Skeletal muscle satellite cell (primary cell): ENCODE measurements at regions not wholly inside any gene's neighbourhood (a gene's known extent, or its start where the extent isn't known, plus 50 kb on each side); places are given as distances from the start of the nearest gene placed in this dataset.

Experiments
- H3K27me3 ChIP-seq: 2 replicates; pipeline ENCODE4 v1.7.0; 2013; ENCODE audit warnings: low read length; ENCODE audit not compliant: control insufficient read depth, insufficient read depth
- H3K36me3 ChIP-seq: 2 replicates; pipeline ENCODE4 v1.7.0; 2013; ENCODE audit warnings: mild to moderate bottlenecking, control low read depth, low read length; ENCODE audit not compliant: insufficient read depth
- H3K4me1 ChIP-seq: 2 replicates; pipeline ENCODE4 v1.7.0; 2013; ENCODE audit warnings: low read length; ENCODE audit not compliant: control insufficient read depth, insufficient read depth
- H3K4me2 ChIP-seq: 2 replicates; pipeline ENCODE4 v1.7.0; 2013; ENCODE audit warnings: mild to moderate bottlenecking, low read length
- H3K4me3 ChIP-seq: 2 replicates; pipeline ENCODE4 v1.7.0; 2013; ENCODE audit warnings: low read length
- H3K9ac ChIP-seq: 2 replicates; pipeline ENCODE4 v1.7.0; 2013; ENCODE audit warnings: mild to moderate bottlenecking, low read depth, low read length, moderate library complexity
- H3K9me3 ChIP-seq: replicated peaks from 2 replicates; pipeline ENCODE4 v1.7.0; 2013; ENCODE audit warnings: mild to moderate bottlenecking, control low read depth, low read length

DNA sequence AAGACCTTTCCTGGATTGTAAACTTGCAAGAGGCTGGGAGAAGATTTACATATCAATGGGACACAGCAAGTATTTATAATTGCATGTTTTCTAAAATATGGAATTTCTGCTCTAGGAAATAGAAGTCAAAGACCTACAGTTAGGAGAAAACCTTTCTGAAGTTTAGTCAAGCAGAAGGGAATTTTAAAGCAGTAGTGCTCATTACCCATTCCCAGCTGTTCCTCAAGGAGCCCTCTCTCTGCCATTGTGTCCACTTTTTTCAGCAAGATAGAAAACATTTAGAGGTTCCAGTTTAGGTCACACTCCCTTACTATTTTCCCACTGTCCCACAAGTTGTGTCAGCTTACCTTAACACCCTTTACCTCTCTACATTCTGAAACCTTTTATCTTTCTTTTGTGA, 584.0 kb upstream of the CHAC2 start:
- H3K27me3 ChIP-seq = no peaks in the 10 kb centered on the region
- H3K4me2 ChIP-seq = no peak overlapping the region
- no peaks in the 10 kb centered on the region for H3K36me3 ChIP-seq
- no peak overlapping the region for H3K9ac ChIP-seq
- H3K9me3 ChIP-seq = peaks cover 4% of the 10 kb centered on the region
- H3K4me1 ChIP-seq = no peaks in the 10 kb centered on the region
- H3K4me3 ChIP-seq = no peak overlapping the region

DNA sequence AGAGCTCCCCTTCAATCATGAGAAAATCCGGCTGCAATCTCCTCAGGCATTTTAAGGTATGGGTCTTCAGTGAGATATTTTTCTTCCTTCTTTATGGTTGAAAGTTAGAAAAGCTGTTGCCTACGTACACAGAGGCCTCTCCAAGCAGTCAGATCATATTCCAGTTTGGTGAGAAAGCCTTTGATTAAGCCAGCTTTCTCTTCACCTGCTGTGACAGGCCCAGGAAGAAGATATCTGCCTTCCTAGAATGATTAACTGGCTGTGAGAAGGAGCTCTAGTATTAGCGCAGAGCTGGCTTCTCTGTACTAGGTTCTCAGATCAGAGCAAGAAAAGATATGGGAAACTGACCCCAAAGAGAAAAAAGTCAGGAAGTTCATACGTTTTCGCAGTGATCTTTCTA, 585.0 kb upstream of the CHAC2 start:
- Histone ChIP-seq H3K36me3 (no peaks in the 10 kb centered on the region), H3K9me3 (no peaks in the 10 kb centered on the region), H3K27me3 (no peaks in the 10 kb centered on the region), H3K4me1 (no peaks in the 10 kb centered on the region), H3K4me2 (no peak overlapping the region), H3K4me3 (no peak overlapping the region), H3K9ac (no peak overlapping the region)

DNA sequence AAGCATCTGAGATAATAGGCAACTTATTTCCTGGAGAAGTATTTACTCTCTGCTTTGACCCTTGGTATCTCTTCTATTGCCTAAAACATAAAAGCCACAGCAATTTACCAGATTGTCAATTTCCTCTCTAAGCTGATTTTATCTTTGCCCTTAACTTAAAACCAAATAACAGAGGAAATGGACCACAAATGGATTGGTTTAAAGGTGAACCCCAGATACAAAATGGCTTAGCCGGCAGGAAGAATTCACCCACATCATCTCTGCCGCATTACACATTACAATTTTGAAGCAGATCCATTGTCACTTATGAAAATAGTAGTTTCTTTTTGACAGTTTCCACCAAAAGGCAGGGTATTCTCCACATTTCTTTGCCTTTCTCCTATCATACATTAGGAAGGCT, 585.8 kb upstream of the CHAC2 start:
- no peak overlapping the region for H3K4me3 ChIP-seq
- H3K4me2 ChIP-seq = no peak overlapping the region
- H3K9me3 ChIP-seq = no peaks in the 10 kb centered on the region
- no peak overlapping the region for H3K9ac ChIP-seq
- H3K27me3 ChIP-seq = no peaks in the 10 kb centered on the region
- no peaks in the 10 kb centered on the region for H3K36me3 ChIP-seq
- no peaks in the 10 kb centered on the region for H3K4me1 ChIP-seq

- H3K9ac ChIP-seq = no peak overlapping the region
- H3K27me3 ChIP-seq = no peaks in the 10 kb centered on the region
- no peak overlapping the region for H3K4me3 ChIP-seq
- H3K9me3 ChIP-seq = no peaks in the 10 kb centered on the region
- no peaks in the 10 kb centered on the region for H3K4me1 ChIP-seq
- no peak overlapping the region for H3K4me2 ChIP-seq
- H3K36me3 ChIP-seq = no peaks in the 10 kb centered on the region
Observed at GRCh38 chr2:53177327-53177726, 590.3 kb upstream of the CHAC2 start.

DNA sequence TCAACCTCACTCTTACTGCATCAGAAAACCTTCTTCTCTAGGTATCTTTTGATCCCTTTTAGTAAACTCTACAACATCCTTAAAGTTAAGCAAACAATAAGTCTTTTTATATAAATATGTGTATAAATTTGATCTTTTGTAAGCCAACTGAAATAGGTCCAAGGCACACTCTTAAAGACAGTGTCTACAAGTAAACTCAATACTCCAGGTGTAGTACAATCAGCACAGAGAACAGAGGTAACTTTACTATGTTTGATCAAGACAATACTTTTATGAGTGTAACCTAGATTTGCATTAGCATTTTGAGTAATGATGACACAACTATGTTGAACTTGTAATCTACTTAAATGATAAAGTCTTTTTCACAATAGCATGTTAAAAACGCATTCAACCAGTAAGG, 593.1 kb upstream of the CHAC2 start:
- H3K4me2 ChIP-seq = no peak overlapping the region
- no peaks in the 10 kb centered on the region for H3K4me1 ChIP-seq
- no peak overlapping the region for H3K9ac ChIP-seq
- H3K4me3 ChIP-seq = no peak overlapping the region
- no peaks in the 10 kb centered on the region for H3K27me3 ChIP-seq
- no peaks in the 10 kb centered on the region for H3K9me3 ChIP-seq
- no peaks in the 10 kb centered on the region for H3K36me3 ChIP-seq

- Histone ChIP-seq H3K27me3 (no peaks in the 10 kb centered on the region), H3K9ac (no peak overlapping the region), H3K36me3 (no peaks in the 10 kb centered on the region), H3K4me3 (no peak overlapping the region), H3K4me2 (no peak overlapping the region), H3K9me3 (no peaks in the 10 kb centered on the region), H3K4me1 (no peaks in the 10 kb centered on the region)
Observed at GRCh38 chr2:53173698-53174455, 593.7 kb upstream of the CHAC2 start.

DNA sequence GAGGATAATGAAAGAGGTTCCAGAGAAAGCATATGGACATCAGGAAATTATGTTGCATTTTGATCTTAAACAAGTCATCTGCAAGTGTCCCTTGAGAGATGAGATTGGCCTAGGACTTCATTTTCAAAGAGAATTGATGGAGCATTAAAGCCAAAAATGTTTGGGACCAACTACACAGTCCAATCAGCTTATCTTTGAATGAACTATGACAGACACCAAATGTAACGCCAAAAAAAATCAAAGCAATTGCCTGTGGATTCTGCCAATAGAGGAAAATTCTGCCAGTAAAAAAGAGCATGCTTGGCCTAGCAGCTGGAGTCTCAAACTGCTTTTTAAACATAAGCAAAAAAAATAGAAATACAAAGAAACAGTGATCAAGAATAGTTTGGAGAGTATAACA, 594.5 kb upstream of the CHAC2 start:
- no peak overlapping the region for H3K4me2 ChIP-seq
- H3K36me3 ChIP-seq = no peaks in the 10 kb centered on the region
- no peaks in the 10 kb centered on the region for H3K9me3 ChIP-seq
- no peaks in the 10 kb centered on the region for H3K27me3 ChIP-seq
- no peak overlapping the region for H3K9ac ChIP-seq
- H3K4me1 ChIP-seq = no peaks in the 10 kb centered on the region
- no peak overlapping the region for H3K4me3 ChIP-seq

- Histone ChIP-seq H3K4me2 (no peak overlapping the region), H3K4me1 (no peaks in the 10 kb centered on the region), H3K4me3 (no peak overlapping the region), H3K36me3 (no peaks in the 10 kb centered on the region), H3K27me3 (no peaks in the 10 kb centered on the region), H3K9me3 (no peaks in the 10 kb centered on the region), H3K9ac (no peak overlapping the region)
Observed at GRCh38 chr2:53170466-53170865, 597.1 kb upstream of the CHAC2 start.

DNA sequence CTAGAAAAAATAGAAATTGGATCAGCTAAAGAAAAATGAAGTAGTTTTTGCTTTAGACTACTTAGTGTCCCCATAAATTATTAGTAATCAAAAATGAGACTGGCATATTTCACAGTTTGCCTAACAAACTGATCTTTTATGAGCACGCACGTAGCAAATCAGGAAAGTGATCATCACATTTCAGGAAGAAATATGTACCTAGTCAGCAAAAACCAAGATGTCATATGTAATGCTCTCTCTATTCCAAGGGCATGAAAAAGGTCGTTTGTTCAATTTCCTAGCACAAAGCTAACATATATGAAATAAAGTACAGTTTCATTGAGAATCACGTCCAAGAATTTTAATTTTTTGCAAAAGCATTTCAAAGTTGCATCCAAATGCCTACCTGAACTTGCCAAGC, 600.4 kb upstream of the CHAC2 start:
- no peak overlapping the region for H3K4me3 ChIP-seq
- no peaks in the 10 kb centered on the region for H3K27me3 ChIP-seq
- no peaks in the 10 kb centered on the region for H3K36me3 ChIP-seq
- H3K9me3 ChIP-seq = no peaks in the 10 kb centered on the region
- H3K4me2 ChIP-seq = no peak overlapping the region
- H3K4me1 ChIP-seq = no peaks in the 10 kb centered on the region
- H3K9ac ChIP-seq = no peak overlapping the region

DNA sequence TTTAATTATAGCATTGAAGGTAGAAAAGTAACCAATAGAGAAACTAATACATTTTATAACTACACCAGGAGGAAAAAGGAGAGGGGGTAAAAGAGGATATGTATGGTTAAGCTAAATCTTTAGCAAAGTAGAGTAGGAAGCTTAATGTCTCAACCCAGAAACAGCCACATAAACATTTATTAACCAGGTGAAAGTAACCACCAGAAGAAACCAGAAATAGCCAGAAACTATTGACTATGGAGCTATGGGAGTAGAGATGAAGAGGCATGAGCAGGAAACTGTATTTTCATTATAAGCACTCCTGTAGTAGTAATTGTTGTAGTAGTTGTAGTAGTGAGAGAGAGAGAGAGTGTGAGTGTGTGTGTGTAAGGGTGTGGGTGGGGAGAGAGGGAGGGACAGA, 617.5 kb upstream of the CHAC2 start:
- Histone ChIP-seq H3K9ac (no peak overlapping the region), H3K36me3 (no peaks in the 10 kb centered on the region), H3K4me3 (no peak overlapping the region), H3K27me3 (no peaks in the 10 kb centered on the region), H3K4me2 (no peak overlapping the region), H3K4me1 (no peaks in the 10 kb centered on the region), H3K9me3 (no peaks in the 10 kb centered on the region)

DNA sequence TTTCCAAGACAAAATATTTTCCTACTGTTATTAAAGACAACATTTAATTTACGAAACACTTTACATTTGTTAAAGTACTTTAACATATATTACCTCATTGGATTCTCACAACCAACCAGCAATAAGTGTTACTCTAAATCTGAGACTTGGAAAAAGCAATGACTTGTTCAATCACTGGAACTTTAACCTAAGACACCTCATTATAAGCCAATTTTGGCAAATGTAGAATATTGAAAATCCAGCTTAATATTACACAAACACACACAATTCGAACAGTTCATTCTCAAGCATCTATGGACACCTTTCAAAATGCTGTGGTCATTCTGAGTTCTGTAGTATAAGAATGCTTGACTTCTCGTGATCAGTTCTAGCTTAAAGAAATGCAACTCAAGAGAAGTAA, 619.4 kb upstream of the CHAC2 start:
- H3K4me1 ChIP-seq = no peaks in the 10 kb centered on the region
- no peaks in the 10 kb centered on the region for H3K9me3 ChIP-seq
- H3K27me3 ChIP-seq = no peaks in the 10 kb centered on the region
- H3K36me3 ChIP-seq = no peaks in the 10 kb centered on the region
- H3K4me3 ChIP-seq = no peak overlapping the region
- no peak overlapping the region for H3K9ac ChIP-seq
- no peak overlapping the region for H3K4me2 ChIP-seq

DNA sequence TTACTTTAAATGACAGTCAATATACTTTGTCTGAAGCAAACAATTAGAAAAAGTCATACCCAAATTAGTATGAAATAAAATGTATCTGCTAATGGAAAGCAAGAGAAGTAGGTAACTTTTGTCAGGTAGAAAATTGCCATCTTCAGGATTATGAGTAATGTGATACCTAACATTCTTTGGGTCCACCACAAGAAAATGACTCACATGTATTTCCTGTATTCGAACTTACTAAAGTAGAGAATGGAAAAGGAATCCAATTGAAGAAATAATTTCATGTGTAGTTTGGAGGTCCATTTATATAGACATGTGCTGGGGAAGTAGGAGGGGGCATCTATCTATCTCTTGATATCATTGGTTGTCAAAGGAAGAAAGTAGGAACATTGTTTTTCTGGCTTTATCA, 636.2 kb upstream of the CHAC2 start:
- Histone ChIP-seq H3K4me3 (no peak overlapping the region), H3K4me2 (peak overlapping the region; percentile 0), H3K27me3 (no peaks in the 10 kb centered on the region), H3K9me3 (no peaks in the 10 kb centered on the region), H3K36me3 (no peaks in the 10 kb centered on the region), H3K4me1 (peaks cover 28% of the 10 kb centered on the region), H3K9ac (no peak overlapping the region)
